ENCODE measurements at regions not wholly inside any gene's neighbourhood (a gene's known extent, or its start where the extent isn't known, plus 50 kb on each side); places are given as distances from the start of the nearest gene placed in this dataset.

GRCh38 chr12:39112064-39112463, 206.7 kb upstream of the CPNE8 start:
- TF ChIP-seq POLR2A (IDR thresholded peaks at IDR 0.05; ENCODE audit: extremely low read depth, insufficient read length) (no peak), CTCF (IDR thresholded peaks at IDR 0.05; ENCODE audit: low read depth, low read length) (no peak)

Measured in NB4 (cell line).